Gastrocnemius medialis (tissue), 4 donors: ENCODE measurements at regions not wholly inside any gene's neighbourhood (a gene's known extent, or its start where the extent isn't known, plus 50 kb on each side); places are given as distances from the start of the nearest gene placed in this dataset.

ENCODE experiments used
- CTCF ChIP-seq, 5 experiments: fragments of 450-650 bp in 3 of 5; fragments of 200-600 bp in 2 of 5; sonication (generic) in 2 of 5; IDR thresholded peaks in 4 of 5; conservative IDR thresholded peaks in 1 of 5; 1 replicate in 4 of 5; 2 replicates in 1 of 5; pipeline ENCODE4 v1.5.1; 2016 to 2019; ENCODE audit warnings: antibody characterized with exemption in 5 of 5, mild to moderate bottlenecking in 3 of 5, moderate library complexity in 3 of 5
- POLR2A ChIP-seq, 2 donors: fragments of 450-650 bp; IDR thresholded peaks; one replicate each; pipeline ENCODE4 v1.6.1; 2017; ENCODE audit warnings: antibody characterized with exemption in 2 of 2, mild to moderate bottlenecking in 2 of 2, moderate library complexity in 2 of 2

- TF ChIP-seq POLR2A (IDR thresholded peaks at IDR 0.05) (no peak), CTCF (IDR thresholded peaks at IDR 0.05 in 4 of 5, conservative IDR thresholded peaks at IDR 0.05 in 1 of 5) (no peak)
These were observed 578.7 kb upstream of the ADAMTS16 start for GRCh38 chr5:4561403-4561802.
